HepG2 (cell line): ENCODE measurements at regions not wholly inside any gene's neighbourhood (a gene's known extent, or its start where the extent isn't known, plus 50 kb on each side); places are given as distances from the start of the nearest gene placed in this dataset.

ENCODE experiments used
- DPF2 ChIP-seq: sonication (generic); formaldehyde crosslinking; IDR thresholded peaks from 2 replicates; pipeline ENCODE4 v1.4.0; 2020; ENCODE audit warnings: mild to moderate bottlenecking, low read depth, missing genetic modification reagents, borderline replicate concordance
- FOXP4 ChIP-seq: sonication (generic); formaldehyde crosslinking; IDR thresholded peaks from 2 replicates; pipeline ENCODE4 v1.4.0; 2020; ENCODE audit warnings: missing genetic modification reagents
- GABPA ChIP-seq, 2 experiments: IDR thresholded peaks; 2 replicates each; pipeline ENCODE4 v1.6.1; 2011 to 2016; ENCODE audit warnings: low read depth in 2 of 2, low read length in 1 of 2, missing biosample characterization in 1 of 2, missing genetic modification characterization in 1 of 2
- GMEB2 ChIP-seq: IDR thresholded peaks from 2 replicates; pipeline ENCODE4 v1.6.1; 2016; ENCODE audit warnings: missing biosample characterization, missing genetic modification reagents, low read depth
- MAFF ChIP-seq: IDR thresholded peaks from 2 replicates; pipeline ENCODE4 v1.6.1; 2011; ENCODE audit warnings: low read depth, low read length, improper control_type of control experiment
- NFIB ChIP-seq: sonication (generic); formaldehyde crosslinking; IDR thresholded peaks from 2 replicates; pipeline ENCODE4 v1.9.0; 2021; ENCODE audit warnings: missing genetic modification reagents, mild to moderate bottlenecking, borderline replicate concordance
- RARA ChIP-seq: IDR thresholded peaks from 2 replicates; pipeline ENCODE4 v1.6.1; 2016; ENCODE audit warnings: missing genetic modification reagents, missing compliant biosample characterization
- SATB2 ChIP-seq: sonication (generic); formaldehyde crosslinking; IDR thresholded peaks from 2 replicates; pipeline ENCODE4 v1.5.0; 2020; ENCODE audit warnings: missing genetic modification reagents
- SNAPC5 ChIP-seq: sonication (generic); formaldehyde crosslinking; IDR thresholded peaks from 2 replicates; pipeline ENCODE4 v1.8.1; 2023; ENCODE audit warnings: mild to moderate bottlenecking, missing genetic modification reagents, borderline replicate concordance
- SYNCRIP ChIP-seq: fragments of 200-400 bp; formaldehyde crosslinking; IDR thresholded peaks from 2 replicates; pipeline ENCODE4 v1.6.1; 2018; ENCODE audit warnings: mild to moderate bottlenecking, low read depth, low read length; ENCODE audit not compliant: insufficient read depth
- TFE3 ChIP-seq: IDR thresholded peaks from 2 replicates; pipeline ENCODE4 v1.6.1; 2016
- ZBTB2 ChIP-seq: sonication (generic); formaldehyde crosslinking; IDR thresholded peaks from 2 replicates; pipeline ENCODE4 v1.8.0; 2022; ENCODE audit warnings: low read depth, missing genetic modification reagents
- ZBTB20 ChIP-seq: sonication (generic); formaldehyde crosslinking; IDR thresholded peaks from 2 replicates; pipeline ENCODE4 v1.8.1; 2023; ENCODE audit warnings: missing genetic modification reagents, low read depth, mild to moderate bottlenecking, borderline replicate concordance
- ZBTB37 ChIP-seq: sonication (generic); formaldehyde crosslinking; IDR thresholded peaks from 2 replicates; pipeline ENCODE4 v1.4.0; 2020; ENCODE audit warnings: mild to moderate bottlenecking, missing genetic modification reagents
- ZBTB38 ChIP-seq: sonication (generic); formaldehyde crosslinking; IDR thresholded peaks from 2 replicates; pipeline ENCODE4 v1.5.1; 2020; ENCODE audit warnings: mild to moderate bottlenecking, missing genetic modification reagents
- ZBTB42 ChIP-seq: sonication (generic); formaldehyde crosslinking; IDR thresholded peaks from 2 replicates; pipeline ENCODE4 v1.5.0; 2020; ENCODE audit warnings: mild to moderate bottlenecking, missing genetic modification reagents
- ZFP36L1 ChIP-seq: sonication (generic); formaldehyde crosslinking; IDR thresholded peaks from 2 replicates; pipeline ENCODE4 v1.8.0; 2022; ENCODE audit warnings: mild to moderate bottlenecking, missing genetic modification reagents, moderate library complexity
- ZNF207 ChIP-seq: fragments of 450-650 bp; IDR thresholded peaks from 2 replicates; pipeline ENCODE4 v1.6.1; 2016; ENCODE audit warnings: antibody characterized with exemption, borderline replicate concordance
- ZNF644 ChIP-seq: IDR thresholded peaks from 2 replicates; pipeline ENCODE4 v1.6.1; 2016; ENCODE audit warnings: low read depth
- ZNF724P ChIP-seq: sonication (generic); formaldehyde crosslinking; IDR thresholded peaks from 2 replicates; pipeline ENCODE4 v1.8.0; 2022; ENCODE audit warnings: missing genetic modification reagents, borderline replicate concordance
- ZNF740 ChIP-seq: sonication (generic); formaldehyde crosslinking; IDR thresholded peaks from 2 replicates; pipeline ENCODE4 v1.4.0; 2020; ENCODE audit warnings: missing genetic modification reagents
- ZNF780A ChIP-seq: sonication (generic); formaldehyde crosslinking; IDR thresholded peaks from 2 replicates; pipeline ENCODE4 v1.8.0; 2022; ENCODE audit warnings: mild to moderate bottlenecking, missing genetic modification reagents, moderate library complexity
- ZSCAN21 ChIP-seq: sonication (generic); formaldehyde crosslinking; IDR thresholded peaks from 2 replicates; pipeline ENCODE4 v1.8.0; 2022; ENCODE audit warnings: mild to moderate bottlenecking, missing genetic modification reagents, moderate library complexity, borderline replicate concordance

- no peak for TF ChIP-seq ZNF724P (CRISPR knock-in tag)
- TF ChIP-seq ZBTB38 (CRISPR knock-in tag): no peak
- peak; percentile 56 for TF ChIP-seq FOXP4 (CRISPR knock-in tag)
- TF ChIP-seq ZSCAN21 (CRISPR knock-in tag): no peak
- peak; percentile 59 for TF ChIP-seq RARA
- no peak for TF ChIP-seq TFE3
- TF ChIP-seq GMEB2: no peak
- no peak for TF ChIP-seq SNAPC5 (CRISPR knock-in tag)
- no peak for TF ChIP-seq ZBTB2 (CRISPR knock-in tag)
- TF ChIP-seq ZFP36L1 (CRISPR knock-in tag): no peak
- no peak for TF ChIP-seq MAFF
- TF ChIP-seq ZNF740 (CRISPR knock-in tag): no peak
- TF ChIP-seq SYNCRIP: no peak
- TF ChIP-seq SATB2 (CRISPR knock-in tag): no peak
- no peak for TF ChIP-seq NFIB
- TF ChIP-seq ZBTB20 (CRISPR knock-in tag): no peak
- no peak for TF ChIP-seq GABPA (IDR thresholded peaks at IDR 0.05; ENCODE audit: low read depth, low read length)
- no peak for TF ChIP-seq GABPA (CRISPR knock-in tag; IDR thresholded peaks at IDR 0.05; ENCODE audit: low read depth)
- TF ChIP-seq ZBTB42 (CRISPR knock-in tag): no peak
- TF ChIP-seq ZNF207: no peak
- TF ChIP-seq ZNF644 (CRISPR knock-in tag): peak; percentile 95
- TF ChIP-seq DPF2: no peak
- TF ChIP-seq ZNF780A (CRISPR knock-in tag): no peak
- no peak for TF ChIP-seq ZBTB37 (CRISPR knock-in tag)
Observed at GRCh38 chr3:40871394-40871793, 327.9 kb upstream of the CTNNB1 start (continued).
